NCI-H146 (cell line): ENCODE measurements at regions not wholly inside any gene's neighbourhood (a gene's known extent, or its start where the extent isn't known, plus 50 kb on each side); places are given as distances from the start of the nearest gene placed in this dataset.
"Not testable (repeated sequence)": the region's sequence is repeated elsewhere in the genome, so short reads cannot be mapped to it uniquely, and the experiment has no call there.

Source experiments
- DNase-seq: peaks from one replicate; lab custom pipeline; 2025; lab: John Stamatoyannopoulos, UW

DNA sequence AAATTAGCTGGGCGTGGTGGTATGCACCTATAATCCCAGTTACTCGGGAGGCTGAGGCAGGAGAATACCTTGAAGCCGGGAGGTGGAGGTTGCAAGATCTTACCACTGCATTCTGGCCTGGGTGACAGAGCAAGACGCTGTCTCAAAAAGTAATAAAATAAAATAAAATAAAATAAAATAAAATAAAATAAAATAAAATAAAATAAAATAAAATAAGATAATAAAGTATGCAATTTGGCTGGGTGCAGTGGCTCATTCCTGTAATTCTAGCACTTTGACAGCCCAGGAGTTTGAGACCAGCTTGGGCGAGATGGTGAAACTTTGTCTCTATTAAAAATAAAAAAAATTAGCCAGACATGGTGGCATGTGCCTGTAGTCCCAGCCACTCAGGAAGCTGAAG, 85.6 kb upstream of the XPO1 start:
- DNase-seq = no peak

DNA sequence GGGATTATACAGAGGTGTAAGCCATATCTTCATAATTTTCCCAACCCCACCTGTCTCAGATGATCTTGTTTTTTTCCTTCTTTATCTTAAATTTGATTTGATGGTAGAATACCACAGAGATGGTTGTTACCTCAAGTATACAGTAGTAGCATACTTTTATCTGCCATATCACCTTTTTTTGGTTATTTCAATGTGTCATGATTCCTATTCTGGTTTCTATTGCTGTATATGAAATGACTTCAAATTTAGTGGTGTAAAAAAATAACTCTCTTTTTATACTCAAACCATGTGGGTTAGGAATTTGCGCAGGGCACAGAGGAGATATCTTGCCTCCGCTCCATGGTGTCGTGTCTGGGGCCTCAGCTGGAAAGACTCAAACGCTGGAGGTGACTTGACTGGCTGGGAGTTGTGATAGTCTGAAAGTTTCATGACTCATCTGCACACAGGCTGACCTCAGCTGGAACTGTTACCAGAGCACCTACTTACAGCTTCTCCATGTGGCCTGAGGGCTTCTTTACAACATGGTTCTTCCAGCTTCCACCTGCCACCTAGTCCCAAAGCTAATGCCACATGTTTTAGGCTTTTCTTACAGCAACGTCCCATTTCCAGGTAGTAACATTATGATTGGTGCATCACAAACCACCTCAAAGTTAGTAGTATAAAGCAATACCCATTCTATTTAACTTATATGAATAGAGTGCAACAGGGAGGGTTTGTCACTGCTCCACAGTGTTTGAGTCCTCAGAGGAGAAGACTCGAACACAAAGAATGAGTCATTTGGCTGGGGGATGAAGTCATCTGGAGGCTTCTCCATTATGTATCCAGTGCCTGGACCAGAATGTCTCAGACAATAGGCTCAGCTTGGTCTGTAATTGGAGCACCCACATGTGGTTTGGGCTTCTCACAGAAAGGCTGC, 82.3 kb upstream of the XPO1 start:
- DNase-seq = peak; percentile 20

DNA sequence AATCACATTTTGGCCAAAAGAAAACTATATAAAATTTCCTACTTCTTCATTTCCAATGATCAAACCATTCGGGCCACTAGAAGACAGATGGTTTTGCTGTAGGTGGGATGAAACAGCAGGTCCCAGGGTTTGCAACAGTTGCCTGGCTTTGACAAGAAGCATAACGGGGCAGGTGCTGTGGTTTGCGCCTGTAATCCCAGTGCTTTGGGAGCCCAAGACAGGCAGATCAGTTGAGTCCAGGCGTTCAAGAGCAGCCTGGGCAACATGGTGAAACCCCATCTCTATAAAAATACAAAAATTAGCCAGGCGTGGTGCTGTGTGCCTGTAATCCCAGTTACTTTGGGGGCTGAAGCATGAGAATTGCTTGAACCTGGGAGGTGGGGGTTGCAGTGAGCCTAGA, 81.4 kb upstream of the XPO1 start:
- DNase-seq = no peak

DNA sequence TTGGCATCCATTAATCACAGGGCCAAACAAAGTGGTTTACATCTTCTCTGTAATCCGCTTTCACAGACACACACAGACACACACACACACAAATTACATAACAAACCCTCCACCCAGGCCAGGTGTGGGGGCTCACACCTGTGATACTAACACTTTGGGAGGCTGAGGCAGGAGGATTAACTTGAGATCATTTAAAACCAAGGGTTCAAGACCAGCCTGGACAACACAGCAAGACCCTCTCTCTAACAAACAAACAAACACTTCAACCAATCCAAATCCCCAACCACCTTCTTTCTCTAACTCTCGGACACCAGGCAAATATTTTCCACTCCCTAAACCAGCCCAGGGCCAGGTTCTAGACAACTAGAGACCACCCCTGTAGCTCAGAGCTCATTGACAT, 79.5 kb upstream of the XPO1 start:
- DNase-seq = no peak

DNA sequence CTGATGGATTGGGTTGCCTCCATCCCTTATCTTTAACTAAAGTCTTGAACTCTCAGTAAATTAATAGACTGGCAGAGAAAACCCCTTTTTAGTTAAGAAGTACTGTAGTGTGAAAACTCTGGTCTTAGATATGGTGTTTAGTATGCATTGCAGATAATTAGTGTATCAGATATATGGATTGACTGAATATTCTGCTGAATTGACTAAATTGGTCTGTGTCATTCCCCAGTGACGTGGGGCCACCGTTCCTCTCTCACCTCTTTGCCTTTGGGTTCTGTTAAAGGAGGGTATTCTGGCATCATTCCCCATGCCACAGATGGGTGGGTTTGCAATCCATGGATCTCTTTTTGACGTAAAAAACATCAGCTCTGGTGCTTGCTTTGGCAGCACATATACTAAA, 67.1 kb upstream of the XPO1 start:
- DNase-seq = no peak

DNA sequence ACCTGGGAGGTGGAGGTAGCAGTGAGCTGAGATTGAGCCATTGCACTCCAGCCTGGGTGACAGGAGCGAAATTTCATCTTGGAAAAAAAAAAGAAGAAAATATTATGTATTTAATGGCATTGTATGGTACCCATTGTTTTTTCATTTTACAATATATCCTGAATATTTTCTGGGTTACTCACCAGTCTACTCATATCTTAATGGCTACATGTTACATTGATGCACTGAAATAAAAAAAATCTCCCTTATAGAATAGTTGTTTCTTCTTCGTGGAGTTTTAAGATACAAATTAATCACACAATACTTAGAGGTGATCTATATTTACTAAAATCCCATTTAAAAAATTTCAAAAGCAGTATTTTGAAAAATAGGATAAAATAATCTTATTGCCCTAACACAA, 66.3 kb upstream of the XPO1 start:
- DNase-seq = no peak

DNA sequence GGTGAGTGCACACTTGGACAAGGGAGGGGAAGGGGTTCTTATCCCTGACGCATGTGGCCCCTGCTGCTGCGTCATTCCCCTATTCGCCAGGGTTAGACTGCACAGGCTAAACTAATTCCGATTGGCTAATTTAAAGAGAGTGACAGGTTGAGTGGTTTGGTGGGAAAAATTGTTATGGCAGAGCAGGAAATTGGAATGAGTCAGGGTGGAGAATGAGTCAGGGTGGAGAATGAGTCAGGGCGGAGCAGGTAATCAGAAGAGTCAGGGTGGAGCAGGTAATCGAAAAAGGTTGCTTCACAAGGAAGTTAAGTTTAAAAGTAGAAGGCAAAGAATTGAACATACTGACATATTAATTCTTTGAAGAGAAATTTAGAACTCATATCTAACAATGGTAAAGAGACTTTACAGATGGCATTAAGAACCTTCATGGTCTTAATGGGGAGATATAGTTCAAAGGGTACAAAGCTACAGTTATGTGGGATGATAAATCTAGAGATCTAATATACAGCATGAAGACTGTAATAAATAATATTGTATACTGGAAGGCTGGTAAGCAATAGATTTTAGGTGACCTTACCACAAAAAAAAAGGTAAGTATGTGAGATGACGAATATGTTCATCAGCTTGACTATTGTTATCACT, 60.5 kb upstream of the XPO1 start:
- DNase-seq = not testable (repeated sequence)

DNA sequence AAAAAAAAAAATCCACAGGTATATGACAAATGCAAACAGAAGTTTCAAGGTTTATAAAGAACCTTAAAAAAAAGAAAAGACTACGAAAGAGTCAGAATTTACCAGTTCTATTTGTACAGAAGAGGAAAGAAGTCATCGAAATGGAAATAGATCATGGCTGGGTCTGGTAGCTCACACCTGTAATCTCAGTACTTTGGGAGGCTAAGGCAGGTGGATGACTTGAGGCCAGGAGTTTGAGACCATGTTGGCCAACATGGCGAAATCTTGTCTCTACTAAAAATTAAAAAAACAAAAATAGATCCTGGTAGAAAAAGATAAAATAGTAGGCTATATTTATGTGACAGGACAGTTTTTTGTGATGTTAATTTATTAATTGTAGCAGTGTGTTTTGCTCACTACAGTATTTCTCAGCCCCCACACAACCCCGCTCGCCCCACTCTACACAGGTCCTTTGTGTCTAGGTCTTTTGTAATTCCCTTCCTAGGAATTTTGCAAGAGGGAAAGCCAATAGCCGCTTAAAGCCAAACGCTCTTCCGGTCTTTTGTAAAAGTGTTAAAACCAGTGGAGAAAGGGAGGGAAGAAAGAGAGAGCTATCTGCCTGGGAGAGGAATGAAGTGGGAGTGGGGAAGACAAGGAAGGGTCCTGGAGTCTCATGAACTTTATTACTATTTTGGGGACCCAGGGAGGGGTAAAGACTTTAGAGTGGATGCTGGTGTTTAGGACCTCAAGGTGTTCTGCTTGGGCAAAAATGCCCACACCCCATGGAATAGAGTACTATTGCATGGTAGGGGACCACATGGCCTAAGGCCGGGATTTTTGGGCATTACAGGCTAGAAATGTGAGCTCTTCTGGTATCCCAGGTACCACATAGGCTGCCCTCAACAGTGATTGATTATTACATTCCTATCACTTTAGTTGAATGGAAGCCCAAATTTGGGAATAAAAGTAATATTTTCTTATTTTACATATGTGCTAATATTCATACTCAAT, 59.4 kb upstream of the XPO1 start:
- DNase-seq = no peak

DNA sequence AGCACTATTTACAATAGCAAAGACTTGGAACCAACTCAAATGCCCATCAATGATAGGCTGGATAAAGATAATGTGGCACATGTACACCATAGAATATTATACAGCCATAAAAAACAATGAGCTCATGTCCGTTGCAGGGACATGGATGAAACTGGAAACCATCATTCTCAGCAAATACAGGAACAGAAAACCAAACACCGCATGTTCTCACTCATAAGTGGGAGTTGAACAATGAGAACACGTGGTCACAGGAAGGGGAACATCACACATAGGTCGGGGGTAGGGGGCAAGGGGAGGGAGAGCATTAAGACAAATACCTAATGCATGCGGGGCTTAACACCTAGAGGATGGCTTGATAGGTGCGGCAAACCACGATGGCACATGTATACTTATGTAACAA, 56.0 kb upstream of the XPO1 start:
- not testable (repeated sequence) for DNase-seq

DNA sequence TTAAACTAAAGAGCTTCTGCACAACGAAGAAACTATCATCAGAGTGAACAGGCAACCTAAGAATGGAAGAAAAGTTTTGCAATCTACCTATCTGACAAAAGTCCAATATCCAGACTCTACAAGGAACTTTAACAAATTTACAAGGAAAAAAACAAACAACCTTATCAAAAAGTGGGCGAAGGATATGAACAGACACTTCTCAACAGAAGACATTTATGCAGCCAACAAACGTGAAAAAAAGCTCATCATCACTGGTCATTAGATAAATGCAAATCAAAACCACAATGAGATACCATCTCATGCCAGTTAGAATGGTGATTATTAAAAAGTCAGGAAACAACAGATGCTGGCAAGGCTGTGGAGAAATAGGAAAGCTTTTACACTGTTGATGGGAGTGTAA, 55.5 kb upstream of the XPO1 start:
- DNase-seq = not testable (repeated sequence)

DNA sequence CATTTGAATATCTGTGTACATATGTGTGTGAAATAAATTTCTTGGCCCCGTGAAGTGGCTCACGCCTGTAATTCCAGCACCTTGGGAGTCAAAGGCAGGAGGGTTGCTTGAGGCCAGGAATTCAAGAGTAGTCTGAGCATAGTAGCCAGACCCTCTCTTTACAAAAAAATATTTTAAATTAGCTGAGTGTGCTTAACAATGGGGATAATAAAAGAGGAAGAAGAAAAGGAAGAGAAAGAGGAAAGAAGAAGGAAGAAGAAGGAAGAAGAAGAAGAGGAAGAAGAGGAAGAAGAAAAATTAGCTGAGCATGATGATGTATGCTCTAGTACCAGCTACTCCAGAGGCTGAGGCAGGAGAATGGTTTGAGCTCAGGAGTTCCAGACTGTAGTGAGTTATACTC, 52.1 kb upstream of the XPO1 start:
- DNase-seq = no peak

DNA sequence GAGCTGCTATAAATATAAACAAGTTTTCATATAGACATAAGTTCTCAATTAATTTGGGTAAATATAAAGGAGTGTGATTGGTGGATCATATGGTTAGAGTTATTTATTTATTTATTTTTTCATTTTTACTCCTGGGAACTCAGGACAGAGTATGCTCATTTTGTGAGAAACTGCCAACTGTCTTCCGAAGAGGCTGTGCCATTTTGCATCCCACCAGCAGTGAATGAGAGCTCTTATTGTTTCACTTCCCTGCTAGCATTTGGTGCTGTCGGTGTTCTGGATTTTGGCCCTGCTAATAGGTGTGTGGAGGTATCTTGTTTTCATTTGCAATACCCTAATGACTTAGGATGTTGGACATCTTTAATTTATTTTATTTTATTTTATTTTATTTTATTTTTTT, 50.4 kb upstream of the XPO1 start:
- no peak for DNase-seq
